Stimulated activated naive CD8-positive, alpha-beta T cell treated with anti-CD3 and anti-CD28 coated beads, Interleukin-15, amount 100 ng/mL, for 72 hours (primary cell): ENCODE measurements at regions not wholly inside any gene's neighbourhood (a gene's known extent, or its start where the extent isn't known, plus 50 kb on each side); places are given as distances from the start of the nearest gene placed in this dataset.

Experiments used
- ATAC-seq: fragments of 150-1000 bp; cut with Tn5 transposase; 2 replicates; pipeline ENCODE4 v1.10.0; 2021; ENCODE audit warnings: mild to moderate bottlenecking, moderate library complexity
- DNase-seq, 2 donors: peaks; one replicate each; pipeline ENCODE4 v3.0.0; 2021 to 2022
- H3K27ac Mint-ChIP-seq, 2 donors: one replicate each; pipeline ENCODE4 v1.8.0; 2022; ENCODE audit warnings: mild to moderate bottlenecking in 2 of 2, mixed read lengths in 2 of 2, moderate library complexity in 2 of 2
- H3K27me3 Mint-ChIP-seq: one replicate; pipeline ENCODE4 v1.8.0; 2022; ENCODE audit warnings: mixed read lengths
- H3K4me1 Mint-ChIP-seq: one replicate; pipeline ENCODE4 v1.8.0; 2022; ENCODE audit warnings: mild to moderate bottlenecking, mixed read lengths
- H3K4me3 Mint-ChIP-seq, 2 donors: one replicate each; pipeline ENCODE4 v1.8.0; 2022; ENCODE audit warnings: mild to moderate bottlenecking in 2 of 2, mixed read lengths in 2 of 2, moderate library complexity in 1 of 2
- H3K9me3 Mint-ChIP-seq, 2 donors: one replicate each; pipeline ENCODE4 v1.8.0; 2022; ENCODE audit warnings: mixed read lengths in 2 of 2

DNA sequence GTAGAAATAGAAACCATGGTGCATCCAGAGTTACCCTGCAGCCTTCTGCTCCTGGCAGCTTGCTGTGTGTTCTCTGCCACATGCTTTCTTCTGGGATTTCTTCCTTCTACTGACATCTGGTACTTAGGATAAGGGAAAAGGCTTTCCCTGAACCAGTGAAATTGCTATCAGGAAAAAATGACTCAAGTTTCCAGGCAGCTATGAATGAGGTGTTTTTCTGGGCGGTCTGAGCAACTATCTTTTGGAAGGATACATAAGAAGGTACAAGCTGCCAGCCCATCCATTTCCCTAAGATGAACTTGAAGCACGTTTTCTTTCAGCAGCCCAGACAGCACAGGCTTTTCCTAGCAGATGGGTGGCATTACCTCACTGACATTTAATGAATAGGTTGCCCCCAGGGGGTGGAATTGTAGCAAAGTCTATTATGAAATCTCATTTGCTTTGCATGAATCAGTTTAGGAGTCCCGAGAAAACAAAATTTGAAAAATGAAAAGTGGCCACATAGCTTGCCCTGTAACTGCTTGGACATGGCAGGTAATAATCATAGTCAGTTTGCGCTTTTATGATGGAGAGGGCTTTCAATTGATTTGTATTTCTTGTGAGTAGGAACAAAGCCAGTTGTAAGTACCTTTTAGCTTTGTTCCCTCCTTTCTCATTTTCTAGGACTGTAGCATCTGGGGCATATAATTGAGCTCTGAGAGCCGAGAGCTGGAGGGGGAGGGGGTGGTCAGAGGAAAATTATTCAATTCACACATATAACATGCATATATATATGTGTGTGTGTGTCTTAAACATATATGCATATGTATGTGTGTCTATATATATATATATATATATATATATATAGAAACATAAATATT lies 108.5 kb downstream of the C9orf152 start:
- Mint-ChIP-seq H3K4me1 (no peaks in the 10 kb centered on the region), H3K4me3 (no peak overlapping the region), H3K27ac (no peak overlapping the region), H3K9me3 (no peaks in the 10 kb centered on the region), H3K27me3 (no peaks in the 10 kb centered on the region)
- DNase-seq, result no peak
- ATAC-seq, result no peak

DNA sequence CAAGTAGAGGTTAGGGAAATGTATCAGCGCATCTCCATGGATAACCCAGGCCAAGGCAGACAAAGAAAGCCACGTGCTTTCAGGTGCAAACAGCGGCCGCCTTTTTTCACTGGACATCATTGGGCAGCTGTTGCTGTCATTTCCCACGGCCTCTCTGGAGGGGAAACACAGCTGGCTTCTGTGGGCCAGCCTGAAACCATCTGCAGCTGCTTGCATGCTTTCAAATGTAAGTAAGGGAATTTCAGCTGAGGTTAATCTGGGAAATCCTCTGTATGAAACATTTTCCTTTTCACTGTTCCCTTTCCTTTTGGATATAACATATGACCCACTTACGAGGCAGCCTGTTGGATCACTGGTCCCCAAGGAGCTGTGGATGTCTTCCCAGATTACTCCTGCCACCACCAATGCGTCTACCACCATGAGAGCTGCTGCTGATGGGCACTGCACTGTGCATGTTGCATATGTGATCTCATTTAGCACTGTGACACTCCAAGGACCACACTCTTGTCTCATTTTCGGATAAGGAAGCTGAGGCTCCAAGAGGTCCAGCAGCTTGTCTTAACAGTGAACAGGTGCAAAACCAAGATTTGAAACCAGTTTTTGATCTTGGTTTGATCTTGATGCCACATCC lies 106.3 kb downstream of the C9orf152 start:
- no peak for DNase-seq
- Mint-ChIP-seq H3K27me3 (no peaks in the 10 kb centered on the region), H3K4me1 (no peaks in the 10 kb centered on the region), H3K27ac (no peak overlapping the region), H3K4me3 (no peak overlapping the region), H3K9me3 (no peaks in the 10 kb centered on the region)
- ATAC-seq, result no peak

DNA sequence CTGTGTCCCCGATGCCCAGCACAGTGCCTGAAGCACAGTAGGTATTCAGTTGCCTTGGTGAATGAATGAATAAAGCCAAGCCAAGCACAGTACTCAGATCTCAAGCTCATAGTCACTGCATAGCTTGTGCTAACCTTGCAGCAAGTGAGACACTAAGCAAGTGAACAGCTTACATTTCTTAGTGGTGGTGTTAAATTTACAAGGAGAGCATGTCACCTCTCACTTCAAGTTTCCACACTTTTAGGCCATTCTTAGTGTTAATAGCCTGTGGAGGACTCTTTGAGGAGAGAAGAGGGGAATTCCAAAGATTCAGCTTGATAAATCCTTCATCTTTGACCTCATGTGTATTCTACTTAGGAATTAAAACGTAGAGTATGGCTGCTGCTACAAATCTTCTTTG lies 104.7 kb downstream of the C9orf152 start:
- no peaks in the 10 kb centered on the region for H3K27me3 Mint-ChIP-seq
- H3K27ac Mint-ChIP-seq, result no peak overlapping the region
- no peaks in the 10 kb centered on the region for H3K4me1 Mint-ChIP-seq
- DNase-seq (no peak), ATAC-seq (no peak)
- no peaks in the 10 kb centered on the region for H3K9me3 Mint-ChIP-seq
- no peak overlapping the region for H3K4me3 Mint-ChIP-seq

DNA sequence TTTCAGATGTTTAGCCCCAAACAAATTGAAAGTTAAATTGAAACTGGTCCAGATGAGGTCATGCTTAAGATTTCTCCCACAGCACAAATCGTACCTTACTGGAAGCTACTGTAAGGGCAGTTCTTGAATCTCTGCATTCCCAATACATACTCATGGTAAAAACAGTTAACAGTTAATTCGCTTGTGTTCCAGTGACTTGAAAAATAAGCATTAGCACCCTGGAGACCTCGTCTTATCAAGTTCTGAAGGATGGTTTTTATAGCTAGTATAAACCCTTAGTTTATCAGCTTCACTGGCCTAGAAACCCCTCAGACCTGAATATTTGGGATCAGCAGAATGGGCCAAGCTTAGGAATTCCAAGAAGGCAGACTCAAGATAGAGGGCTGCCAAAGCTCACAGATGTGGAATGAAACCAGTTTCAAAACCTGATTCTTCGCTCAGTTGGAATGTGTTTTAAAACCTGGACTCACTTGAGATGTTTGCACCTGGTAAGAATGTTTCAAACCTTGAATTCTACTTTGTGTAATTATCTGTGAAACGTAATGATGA lies 103.6 kb downstream of the C9orf152 start:
- ATAC-seq (no peak), DNase-seq (no peak)
- Mint-ChIP-seq H3K9me3 (no peaks in the 10 kb centered on the region), H3K4me1 (no peaks in the 10 kb centered on the region), H3K27me3 (no peaks in the 10 kb centered on the region), H3K4me3 (no peak overlapping the region), H3K27ac (no peak overlapping the region)

DNA sequence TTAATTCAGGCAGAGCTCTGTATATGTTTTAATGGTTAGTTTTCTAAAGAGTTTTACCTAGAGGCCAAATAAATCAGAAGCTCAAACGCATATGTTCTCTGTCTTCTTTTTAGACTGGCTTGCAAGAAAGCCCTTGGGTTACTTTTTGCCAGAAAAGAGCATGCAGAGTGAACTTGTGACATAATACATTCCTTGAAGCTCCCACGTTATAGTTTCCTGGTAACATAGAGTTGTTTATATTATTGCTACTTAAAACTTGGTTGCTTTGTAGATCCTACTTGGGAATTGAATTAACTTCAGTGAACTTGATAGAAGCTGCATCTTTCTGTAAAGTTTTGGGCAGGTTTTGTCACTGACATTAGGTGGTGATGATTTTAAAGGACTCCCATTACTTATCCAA lies 102.9 kb downstream of the C9orf152 start:
- Mint-ChIP-seq H3K9me3 (no peaks in the 10 kb centered on the region), H3K27me3 (no peaks in the 10 kb centered on the region), H3K27ac (no peak overlapping the region), H3K4me1 (no peaks in the 10 kb centered on the region), H3K4me3 (no peak overlapping the region)
- no peak for DNase-seq
- no peak for ATAC-seq

DNA sequence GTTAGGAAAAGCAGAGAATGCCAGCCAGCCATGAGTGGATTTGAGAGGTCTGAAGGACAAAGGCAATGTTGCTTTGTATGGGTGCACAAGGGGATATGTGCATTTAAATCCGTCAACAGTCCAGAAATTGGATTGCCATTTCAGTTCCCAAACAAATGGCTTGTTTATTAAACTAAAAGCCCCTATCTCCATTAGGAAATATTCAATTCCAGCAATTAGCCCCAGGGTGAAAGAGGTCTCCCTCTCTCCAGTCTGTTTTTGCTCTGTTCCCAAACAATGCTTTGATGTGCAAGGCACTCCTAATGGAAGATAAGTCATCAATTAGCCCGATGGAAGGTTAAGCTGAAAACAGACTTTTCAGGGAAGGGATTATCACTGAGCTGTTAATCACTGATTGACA lies 101.3 kb downstream of the C9orf152 start:
- Mint-ChIP-seq H3K27me3 (no peaks in the 10 kb centered on the region), H3K4me1 (no peaks in the 10 kb centered on the region), H3K9me3 (no peaks in the 10 kb centered on the region), H3K4me3 (no peak overlapping the region), H3K27ac (no peak overlapping the region)
- DNase-seq (no peak), ATAC-seq (no peak)

DNA sequence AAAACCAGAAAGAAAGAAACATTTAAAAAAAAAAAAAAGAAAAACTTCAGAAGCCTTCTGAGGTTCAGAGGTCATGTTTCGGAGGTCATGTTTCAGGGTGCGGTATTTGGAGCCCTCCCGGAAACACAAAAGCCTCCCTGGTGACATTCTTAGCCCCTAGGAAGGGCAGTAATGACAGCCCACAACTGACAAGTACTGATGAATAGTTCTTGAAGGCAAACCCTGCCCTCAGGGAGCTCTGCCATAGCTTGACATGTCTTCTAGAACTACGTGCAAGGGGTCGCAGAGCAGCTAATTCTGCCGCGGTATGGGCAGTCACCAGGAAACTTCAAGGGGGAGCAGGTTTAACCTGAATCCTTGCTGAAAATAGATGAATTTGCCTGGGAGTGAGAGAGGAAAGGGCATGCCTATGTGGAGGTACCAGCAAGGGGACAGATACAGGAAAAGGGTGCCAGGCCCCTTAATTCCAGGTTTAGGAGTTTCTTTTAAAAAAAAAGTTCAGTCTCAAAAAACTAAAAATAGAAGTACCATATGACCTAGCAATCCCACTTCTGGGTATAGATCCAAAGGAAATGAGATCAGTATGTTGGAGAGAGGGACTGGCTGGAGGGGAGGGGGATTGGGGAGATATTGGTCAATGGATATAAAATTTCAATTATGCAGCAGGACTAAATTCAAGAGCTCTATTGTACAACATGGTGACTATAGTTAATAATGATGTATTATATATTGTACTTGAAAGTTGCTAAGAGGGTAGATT lies 98.4 kb downstream of the C9orf152 start:
- H3K27me3 Mint-ChIP-seq, result no peaks in the 10 kb centered on the region
- no peaks in the 10 kb centered on the region for H3K4me1 Mint-ChIP-seq
- H3K27ac Mint-ChIP-seq, result no peak overlapping the region
- ATAC-seq (no peak), DNase-seq (no peak)
- H3K9me3 Mint-ChIP-seq, result no peaks in the 10 kb centered on the region
- no peak overlapping the region for H3K4me3 Mint-ChIP-seq

DNA sequence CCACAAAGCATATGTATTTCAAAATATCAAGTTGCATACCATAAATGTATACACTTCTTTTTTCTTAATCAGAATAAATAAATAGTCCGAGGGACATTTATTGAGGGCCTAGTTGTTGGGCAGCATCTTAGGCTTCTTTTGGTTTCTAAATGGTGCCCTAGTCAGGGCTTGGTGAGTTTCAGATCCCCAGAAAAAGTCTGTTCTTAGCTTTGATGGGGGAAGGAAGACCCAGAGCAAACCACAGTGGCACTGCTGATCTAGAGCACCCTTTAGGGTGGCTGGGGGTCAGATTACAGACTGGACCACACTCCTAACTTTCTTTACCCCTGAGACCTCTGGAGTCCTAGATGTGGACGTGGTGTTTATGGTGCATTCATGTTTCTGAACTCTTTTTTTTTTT lies 97.8 kb downstream of the C9orf152 start:
- ATAC-seq, result no peak
- Mint-ChIP-seq H3K4me1 (no peaks in the 10 kb centered on the region), H3K27me3 (no peaks in the 10 kb centered on the region), H3K4me3 (no peak overlapping the region), H3K9me3 (no peaks in the 10 kb centered on the region), H3K27ac (no peak overlapping the region)
- no peak for DNase-seq

DNA sequence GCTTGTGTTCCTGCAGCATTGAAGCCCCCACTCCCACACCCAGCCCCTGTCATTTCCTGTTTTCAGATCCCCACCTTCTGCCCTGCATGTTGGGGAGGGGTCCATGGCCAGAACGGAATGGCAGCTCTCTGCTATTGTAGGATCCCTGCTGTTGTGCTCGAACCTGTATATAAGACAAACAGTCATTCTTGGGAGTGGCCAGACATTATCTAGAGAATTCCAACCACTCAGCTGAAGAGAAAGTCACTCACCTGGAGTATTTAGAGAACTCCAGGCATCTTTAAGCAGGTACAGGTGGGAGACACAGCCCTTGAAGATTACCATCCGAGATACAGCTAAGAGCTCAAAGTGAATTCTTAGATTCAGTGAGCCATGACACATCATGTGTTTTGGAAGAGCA lies 96.1 kb downstream of the C9orf152 start:
- no peaks in the 10 kb centered on the region for H3K4me1 Mint-ChIP-seq
- no peak overlapping the region for H3K27ac Mint-ChIP-seq

DNA sequence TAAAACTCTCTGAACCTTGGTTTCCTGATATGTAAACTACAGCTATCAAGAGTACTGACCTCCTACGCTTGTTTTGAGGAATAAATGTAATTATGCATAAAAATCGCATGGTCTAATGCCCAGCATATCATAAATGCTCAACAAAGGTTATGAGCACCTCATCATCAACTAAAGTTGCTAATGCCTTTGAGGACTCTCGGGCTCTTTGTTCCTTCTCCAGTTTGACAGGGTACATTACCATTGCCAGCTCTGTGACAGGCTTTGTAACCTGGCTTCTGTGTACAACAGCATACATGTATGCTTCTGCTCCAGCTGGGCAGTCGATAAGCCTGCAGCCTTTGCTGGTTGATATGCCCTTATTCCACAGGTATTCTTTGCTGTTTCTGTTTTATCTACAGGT lies 95.2 kb downstream of the C9orf152 start:
- ATAC-seq (no peak), DNase-seq (no peak)
- H3K9me3 Mint-ChIP-seq, result no peaks in the 10 kb centered on the region
- H3K4me1 Mint-ChIP-seq, result no peaks in the 10 kb centered on the region
- H3K27ac Mint-ChIP-seq, result no peak overlapping the region
- no peak overlapping the region for H3K4me3 Mint-ChIP-seq
- H3K27me3 Mint-ChIP-seq, result no peaks in the 10 kb centered on the region

More for the DNA sequence above, 96.1 kb downstream of the C9orf152 start:
- Mint-ChIP-seq H3K4me3 (no peak overlapping the region), H3K27me3 (no peaks in the 10 kb centered on the region), H3K9me3 (no peaks in the 10 kb centered on the region)
- ATAC-seq (no peak), DNase-seq (no peak)

DNA sequence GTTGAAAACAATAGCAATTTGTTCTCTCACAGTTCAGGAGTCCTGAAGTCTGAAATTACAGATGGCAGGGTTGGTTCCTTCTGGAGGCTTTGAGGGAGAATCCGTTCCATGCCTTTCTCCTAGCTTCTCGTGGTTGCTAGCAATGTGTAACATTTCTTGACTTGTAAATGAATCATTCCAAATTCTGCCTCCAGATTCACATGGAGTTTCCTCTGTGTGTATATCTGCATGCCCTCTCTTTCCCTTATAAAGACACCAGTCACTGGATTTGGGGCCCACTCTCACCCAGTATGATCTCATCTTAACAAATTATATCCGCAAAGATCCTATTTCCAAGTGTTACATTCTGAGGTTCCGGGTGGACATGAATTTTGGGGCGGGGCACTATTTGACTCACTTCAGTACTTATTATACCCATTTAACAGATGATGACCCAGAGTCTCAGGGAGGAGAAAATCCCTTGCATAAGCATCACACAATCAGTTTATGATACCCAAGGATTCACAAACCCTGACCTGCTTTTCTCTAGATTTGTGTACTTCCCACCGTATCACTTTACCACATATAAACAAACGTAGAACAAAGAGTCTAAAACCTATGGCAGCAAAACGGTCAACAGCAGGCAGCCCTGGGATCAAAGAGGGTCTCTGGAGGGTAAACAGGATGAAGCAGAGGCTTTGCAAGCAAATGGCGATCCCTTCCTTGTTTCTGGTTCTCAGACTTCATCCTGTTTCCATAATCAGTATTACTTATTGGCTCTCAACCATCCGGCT lies 93.7 kb downstream of the C9orf152 start:
- Mint-ChIP-seq H3K9me3 (no peaks in the 10 kb centered on the region), H3K27ac (no peak overlapping the region), H3K4me3 (no peak overlapping the region), H3K4me1 (no peaks in the 10 kb centered on the region), H3K27me3 (no peaks in the 10 kb centered on the region)
- ATAC-seq (no peak), DNase-seq (no peak)

DNA sequence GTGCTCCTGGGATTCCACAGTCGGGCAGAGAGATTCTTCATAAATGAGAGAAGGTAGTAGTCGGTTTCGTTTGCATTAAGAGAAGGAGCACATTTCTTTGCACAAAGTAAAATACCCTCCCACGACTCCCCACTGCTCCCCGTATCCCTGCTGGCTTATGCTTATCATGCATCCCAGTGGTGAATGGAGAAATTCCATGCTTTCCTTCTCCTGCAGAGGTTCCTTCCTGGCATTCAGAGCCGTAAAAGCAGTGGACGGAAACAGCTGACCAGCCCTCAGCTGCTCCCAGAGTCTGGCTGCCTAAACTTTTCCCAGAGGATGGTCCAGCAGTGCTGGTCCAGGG lies 93.1 kb downstream of the C9orf152 start:
- no peaks in the 10 kb centered on the region for H3K27me3 Mint-ChIP-seq
- no peak overlapping the region for H3K27ac Mint-ChIP-seq
- H3K4me3 Mint-ChIP-seq, result no peak overlapping the region
- ATAC-seq (no peak), DNase-seq (no peak)
- no peaks in the 10 kb centered on the region for H3K9me3 Mint-ChIP-seq
- H3K4me1 Mint-ChIP-seq, result no peaks in the 10 kb centered on the region

DNA sequence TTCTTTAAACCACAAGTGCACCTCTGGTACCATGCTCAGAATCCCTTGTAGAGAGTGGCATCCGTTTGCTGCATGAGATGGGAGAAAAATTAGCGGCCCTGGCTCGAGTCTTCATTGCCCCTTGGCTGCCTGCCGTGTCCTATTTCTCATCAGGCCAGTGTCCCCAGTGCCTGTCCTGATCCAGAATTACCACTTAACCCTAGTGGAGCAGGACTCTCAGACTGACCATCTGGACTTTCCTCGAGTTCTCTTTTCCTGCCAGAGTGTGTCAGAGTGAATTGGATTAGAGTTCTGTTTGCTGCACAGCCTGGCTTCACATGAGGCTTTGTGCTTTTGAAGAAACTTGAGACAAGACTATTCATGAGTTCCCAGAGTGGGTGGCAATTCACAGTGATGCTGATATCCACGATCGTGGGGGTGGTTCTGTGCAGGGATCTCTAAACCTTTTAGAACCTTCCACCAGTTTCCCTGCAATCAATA lies 92.6 kb downstream of the C9orf152 start:
- no peak overlapping the region for H3K27ac Mint-ChIP-seq
- H3K4me1 Mint-ChIP-seq, result no peaks in the 10 kb centered on the region
- H3K4me3 Mint-ChIP-seq, result no peak overlapping the region
- no peaks in the 10 kb centered on the region for H3K9me3 Mint-ChIP-seq
- H3K27me3 Mint-ChIP-seq, result no peaks in the 10 kb centered on the region
- ATAC-seq (no peak), DNase-seq (no peak)

DNA sequence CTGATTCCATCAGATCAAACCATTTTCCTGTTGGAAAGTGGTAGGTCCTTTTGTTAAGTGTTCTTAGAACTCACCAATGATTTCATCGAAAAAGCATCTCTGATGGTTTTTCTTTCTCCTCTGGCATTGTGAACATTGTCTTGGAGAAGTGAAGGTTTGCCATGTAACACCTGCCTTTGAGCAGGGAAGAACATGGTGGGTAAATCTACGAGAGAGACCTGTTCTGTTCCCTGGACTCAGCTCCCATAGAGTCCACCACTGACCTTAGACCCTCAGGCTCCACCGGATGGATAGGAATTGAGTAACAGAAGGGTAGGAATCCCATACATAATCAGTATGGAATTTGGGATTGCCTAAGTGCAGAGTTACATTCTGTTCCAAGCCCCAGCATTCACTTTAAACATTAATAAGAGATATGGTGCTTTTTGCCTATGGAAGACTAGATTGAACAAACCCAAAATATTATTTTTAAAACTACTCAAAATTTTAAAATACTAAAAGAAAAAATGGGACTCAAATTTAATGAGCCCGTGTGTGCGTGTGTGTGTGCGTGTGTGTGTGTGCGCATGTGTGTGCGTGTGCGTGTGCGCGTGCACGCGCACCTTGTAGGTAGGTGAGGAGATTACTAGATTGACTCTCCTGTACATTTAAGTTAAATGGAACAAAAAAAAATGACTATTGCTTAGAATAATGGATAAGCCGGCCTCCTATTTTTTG lies 92.0 kb downstream of the C9orf152 start:
- H3K4me3 Mint-ChIP-seq, result no peak overlapping the region
- H3K4me1 Mint-ChIP-seq, result no peaks in the 10 kb centered on the region
- H3K27me3 Mint-ChIP-seq, result no peaks in the 10 kb centered on the region
- ATAC-seq, result no peak
- no peak for DNase-seq
- H3K9me3 Mint-ChIP-seq, result no peaks in the 10 kb centered on the region
- no peak overlapping the region for H3K27ac Mint-ChIP-seq

DNA sequence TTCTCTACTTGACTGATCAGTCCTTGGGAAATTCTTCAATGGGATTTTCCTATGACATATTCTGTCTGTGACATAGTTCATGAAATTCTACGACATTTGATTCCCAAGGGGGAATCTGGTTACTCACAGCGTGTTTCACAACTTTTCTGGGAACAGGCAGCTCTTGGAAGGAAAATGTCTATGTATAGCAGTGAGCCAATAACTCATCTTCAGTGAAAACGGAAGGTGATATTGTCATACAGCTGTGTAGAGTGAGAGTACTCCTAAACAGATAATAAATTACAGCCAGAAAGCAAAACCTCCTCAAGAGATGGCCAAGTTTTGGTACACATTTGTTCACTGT lies 91.4 kb downstream of the C9orf152 start:
- Mint-ChIP-seq H3K4me3 (no peak overlapping the region), H3K4me1 (no peaks in the 10 kb centered on the region), H3K9me3 (no peaks in the 10 kb centered on the region), H3K27me3 (no peaks in the 10 kb centered on the region), H3K27ac (no peak overlapping the region)
- no peak for DNase-seq
- ATAC-seq, result no peak
